ENCODE measurements at regions not wholly inside any gene's neighbourhood (a gene's known extent, or its start where the extent isn't known, plus 50 kb on each side); places are given as distances from the start of the nearest gene placed in this dataset.

DNA sequence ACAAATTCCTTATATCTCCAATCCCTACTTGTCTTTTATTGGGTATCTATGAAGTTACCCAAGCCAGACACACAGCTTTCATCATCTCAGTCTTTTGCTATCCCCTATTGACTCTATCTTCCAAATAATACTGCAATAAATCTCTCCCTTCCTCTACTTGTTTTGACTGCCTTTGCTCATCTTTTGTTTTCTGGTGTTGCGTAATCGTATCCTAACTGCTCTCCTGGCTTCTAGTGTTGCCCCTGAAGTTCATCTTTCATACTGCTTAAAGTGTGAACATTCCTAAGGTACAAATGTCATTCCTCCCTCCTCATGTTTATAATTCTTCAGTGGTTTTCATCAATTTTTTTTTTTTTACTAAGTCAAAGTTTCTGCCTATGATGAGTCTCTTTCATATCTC lies 491.3 kb upstream of the DCC start:
- no peak for DNase-seq (ENCODE audit: low spot score)

DNA sequence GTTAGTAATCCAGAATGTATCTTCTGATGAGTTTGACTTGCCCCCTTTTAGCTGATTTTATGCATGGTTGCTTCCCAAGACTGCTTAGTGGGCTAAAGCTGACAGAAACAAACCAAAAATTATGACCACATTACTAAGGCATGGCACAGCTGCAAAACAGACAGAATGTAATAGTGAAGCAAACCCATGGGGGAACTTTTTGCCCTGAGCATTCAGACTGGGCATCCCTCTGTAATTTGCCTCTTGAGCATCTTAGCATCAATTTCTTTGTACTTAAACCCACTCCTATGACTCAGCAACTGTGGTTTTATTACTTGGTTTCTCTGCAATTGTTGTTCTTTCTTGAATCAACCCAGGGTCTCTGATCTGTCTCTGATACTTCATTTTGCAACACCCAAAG lies 487.3 kb upstream of the DCC start:
- no peak for DNase-seq (ENCODE audit: low spot score)

DNA sequence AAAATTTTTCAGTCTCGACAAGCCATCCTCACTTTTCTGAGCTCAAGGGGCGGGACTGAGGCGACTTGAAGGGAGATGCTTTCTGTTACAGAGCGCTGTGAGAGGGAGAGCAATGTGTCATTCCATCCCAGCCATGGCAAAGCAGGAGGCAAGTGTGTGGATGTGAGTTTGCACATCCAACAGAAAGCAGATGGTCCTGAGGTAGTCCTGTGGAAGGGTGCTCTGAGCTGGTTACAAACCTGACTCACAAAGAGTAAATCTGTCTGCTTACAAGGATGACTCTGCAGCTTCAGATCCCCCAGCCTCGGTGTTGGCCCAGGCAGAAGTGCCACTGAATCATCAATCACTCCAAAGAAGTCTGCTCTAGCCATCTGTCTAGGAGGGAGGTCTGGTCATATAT lies 482.0 kb upstream of the DCC start:
- no peak for DNase-seq (ENCODE audit: low spot score)

DNA sequence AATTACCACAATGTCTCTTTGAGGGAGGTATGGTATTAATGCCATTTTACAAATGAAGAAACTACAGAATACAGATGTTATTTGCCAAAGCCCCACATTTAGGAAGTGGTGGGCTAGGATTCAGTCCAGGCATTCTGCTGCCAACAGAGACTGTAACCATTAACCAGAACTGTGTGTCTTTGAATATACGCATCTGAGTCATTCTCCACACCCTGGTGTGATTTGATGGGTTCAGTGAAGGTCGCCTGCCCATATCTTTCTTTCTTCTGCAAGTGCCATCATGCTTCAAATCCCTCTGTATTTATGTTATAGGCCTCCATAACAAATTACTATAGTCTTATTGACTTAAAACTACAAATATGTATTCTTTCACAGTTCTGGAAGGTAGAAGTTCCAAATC lies 479.0 kb upstream of the DCC start:
- DNase-seq (ENCODE audit: low spot score), result no peak

DNA sequence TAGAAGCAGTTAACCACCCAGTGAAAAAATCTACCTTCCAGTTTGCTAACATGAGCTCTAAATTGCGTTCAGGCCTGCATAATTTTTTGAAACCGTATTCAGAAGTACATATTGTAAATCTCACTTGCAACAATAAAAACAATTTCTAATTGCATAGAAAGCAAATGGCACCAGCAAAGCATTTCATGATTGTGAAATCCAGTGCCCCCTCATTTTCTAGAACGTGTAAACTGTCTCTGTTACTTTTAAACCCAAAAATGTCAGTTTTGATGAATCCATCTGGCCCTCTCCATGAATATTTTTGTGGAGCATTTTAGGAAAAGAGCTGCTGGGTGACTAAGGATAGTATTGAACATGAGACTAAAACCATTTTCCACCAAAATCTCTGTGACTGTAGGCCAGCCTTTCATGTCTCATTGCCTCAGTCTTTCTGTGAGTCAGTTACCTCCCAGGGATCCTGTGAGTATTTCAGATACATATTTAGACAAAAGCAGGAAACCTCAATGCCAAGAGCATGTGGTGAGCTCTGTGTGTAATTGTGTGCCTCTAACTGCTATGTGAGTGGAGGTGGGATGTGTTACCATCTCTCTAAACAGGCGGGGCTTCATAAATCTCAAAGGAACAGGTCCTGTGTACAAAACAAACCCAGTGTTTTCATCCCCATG lies 477.8 kb upstream of the DCC start:
- DNase-seq (ENCODE audit: low spot score), result no peak

DNA sequence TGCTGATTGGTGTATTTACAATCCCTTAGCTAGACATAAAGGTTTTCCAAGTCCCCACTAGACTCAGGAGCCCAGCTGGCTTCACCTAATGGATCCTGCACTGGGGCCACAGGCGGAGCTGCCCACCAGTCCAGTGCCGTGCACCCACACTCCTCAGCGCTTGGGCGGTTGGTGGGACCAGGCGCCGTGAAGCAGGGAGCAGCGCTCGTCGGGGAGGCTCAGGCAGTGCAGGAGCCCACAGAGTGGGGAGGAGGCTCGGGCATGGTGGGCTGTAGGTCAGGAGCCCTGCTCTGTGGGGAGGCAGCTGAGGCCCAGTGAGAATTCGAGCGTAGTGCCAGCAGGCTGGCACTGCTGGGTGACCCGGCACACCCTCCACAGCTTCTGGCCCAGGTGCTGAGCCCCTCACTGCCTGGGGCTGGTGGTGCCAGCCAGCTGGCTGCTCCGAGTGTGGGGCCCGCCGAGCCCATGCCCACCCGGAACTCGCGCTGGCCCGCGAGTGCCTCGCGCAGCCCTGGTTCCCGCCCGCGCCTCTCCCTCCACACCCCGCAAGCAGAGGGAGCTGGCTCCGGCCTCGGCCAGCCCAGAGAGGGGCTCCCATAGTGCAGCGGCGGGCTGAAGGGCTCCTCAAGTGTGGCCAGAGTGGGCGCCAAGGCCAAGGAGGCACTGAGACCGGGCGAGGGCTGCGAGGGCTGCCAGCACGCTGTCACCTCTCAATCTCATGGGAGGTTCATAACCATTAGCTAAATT lies 475.6 kb upstream of the DCC start:
- no peak for DNase-seq (ENCODE audit: low spot score)

DNA sequence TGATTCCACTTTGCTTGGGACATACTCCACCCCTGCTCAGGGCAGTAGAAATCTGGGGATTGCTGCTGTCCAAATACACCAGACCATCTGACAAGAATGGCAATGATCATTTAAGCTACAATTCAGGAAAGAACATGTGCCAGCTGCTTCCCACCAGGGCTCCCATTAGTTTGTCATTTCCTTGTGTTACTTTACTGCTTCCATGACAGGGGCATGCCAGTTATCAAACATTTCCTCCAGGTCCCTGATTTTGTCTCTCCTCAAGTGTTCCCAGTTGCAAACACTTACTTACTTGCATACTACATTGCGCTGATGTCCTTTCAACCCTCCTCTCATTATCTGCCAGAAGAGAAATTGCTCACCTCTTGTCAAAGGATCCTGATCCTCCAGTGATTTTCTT lies 474.5 kb upstream of the DCC start:
- DNase-seq (ENCODE audit: low spot score), result no peak

DNA sequence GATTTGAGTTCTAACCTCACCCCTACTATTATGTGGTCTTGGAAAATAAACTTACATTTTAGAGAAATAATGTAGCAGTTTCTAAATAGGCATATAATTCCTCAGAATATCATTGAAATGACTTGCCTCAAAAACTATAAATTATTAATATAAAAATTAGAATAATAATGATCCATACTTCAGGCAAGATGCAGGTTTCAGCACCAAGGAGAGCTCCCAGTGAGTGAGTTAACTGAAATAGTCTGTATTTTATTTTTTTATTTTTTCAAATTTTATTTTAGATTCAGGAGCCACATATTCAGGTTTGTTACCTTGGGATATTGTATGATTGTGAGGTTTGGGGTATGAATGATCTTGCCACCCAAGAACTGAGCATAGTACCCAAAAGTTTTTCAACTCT lies 472.2 kb upstream of the DCC start:
- peak; percentile 4 for DNase-seq (ENCODE audit: low spot score)

DNA sequence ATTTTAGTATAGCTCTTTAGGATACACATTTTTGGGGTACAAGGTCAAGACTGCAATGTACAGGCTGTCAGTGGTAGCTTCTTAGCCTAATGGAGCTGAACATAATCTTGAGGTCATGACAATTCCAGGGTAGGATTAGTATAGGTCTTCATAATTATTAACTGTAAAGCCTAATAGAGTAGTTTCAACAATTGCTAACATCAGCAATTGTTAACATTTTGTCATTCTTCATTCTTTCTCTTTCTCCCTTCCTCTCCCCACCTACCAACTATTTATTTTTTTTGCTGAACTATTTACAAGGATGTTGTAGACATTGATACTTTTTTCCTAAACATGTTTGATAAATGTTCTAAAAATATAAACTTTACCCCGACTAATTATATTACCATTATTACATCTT lies 461.3 kb upstream of the DCC start:
- no peak for DNase-seq (ENCODE audit: low spot score)

DNA sequence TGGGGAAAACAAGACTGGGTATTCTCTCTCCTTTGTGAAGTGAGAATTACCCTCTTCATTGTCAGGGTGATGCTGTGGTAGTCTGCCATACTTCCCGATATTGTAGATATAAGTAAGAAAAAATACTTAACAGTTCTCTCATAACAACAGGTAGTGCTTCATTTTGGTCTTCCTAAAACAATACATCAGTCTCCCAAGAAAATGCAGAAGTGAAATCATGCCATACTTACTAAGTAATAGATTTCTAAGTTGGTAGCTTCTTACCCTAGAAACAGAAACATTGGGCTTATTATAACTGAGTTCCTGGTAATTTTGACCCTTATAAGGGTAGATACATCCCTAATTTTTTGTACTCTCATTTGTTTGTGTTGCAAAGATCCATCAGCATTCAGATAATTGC lies 460.7 kb upstream of the DCC start:
- DNase-seq (ENCODE audit: low spot score), result no peak

DNA sequence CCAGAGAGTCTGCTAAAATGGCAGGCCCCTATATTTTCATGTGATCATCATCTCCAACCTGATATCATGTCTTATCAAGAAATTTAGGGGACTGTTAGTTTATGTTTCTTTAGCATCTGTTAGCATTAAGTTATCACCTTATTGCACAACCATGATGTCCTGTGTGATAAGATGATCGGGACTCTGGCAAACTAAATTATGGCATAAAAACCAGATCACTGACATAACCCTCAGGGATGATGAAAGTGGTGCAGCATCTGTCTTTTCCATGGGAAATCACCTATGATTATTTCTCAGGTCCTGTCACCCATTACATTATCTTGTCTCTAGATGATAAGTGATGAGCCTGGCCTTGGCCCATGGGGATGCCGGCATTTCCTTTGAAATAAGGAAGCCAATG lies 458.6 kb upstream of the DCC start:
- DNase-seq (ENCODE audit: low spot score), result no peak

DNA sequence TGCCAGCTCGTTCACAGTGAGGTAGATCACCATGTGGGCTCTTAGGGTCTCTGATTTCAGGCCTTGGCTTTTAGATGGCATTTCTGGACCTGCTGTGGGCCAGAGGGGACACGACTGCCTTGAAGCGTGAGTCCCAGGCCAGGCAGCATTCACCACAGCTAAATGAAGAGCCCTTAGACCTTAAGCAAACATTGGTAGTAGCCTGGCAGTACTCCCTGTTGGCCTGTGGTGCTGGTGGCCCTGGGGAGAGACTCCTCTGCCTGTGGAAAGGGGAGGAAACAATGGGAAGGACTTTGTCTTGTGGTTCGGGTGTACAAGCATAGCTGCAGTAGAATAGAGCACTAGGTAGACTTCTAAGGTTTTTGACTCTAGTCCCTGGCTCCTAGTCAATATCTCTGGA lies 456.0 kb upstream of the DCC start:
- no peak for DNase-seq (ENCODE audit: low spot score)

DNA sequence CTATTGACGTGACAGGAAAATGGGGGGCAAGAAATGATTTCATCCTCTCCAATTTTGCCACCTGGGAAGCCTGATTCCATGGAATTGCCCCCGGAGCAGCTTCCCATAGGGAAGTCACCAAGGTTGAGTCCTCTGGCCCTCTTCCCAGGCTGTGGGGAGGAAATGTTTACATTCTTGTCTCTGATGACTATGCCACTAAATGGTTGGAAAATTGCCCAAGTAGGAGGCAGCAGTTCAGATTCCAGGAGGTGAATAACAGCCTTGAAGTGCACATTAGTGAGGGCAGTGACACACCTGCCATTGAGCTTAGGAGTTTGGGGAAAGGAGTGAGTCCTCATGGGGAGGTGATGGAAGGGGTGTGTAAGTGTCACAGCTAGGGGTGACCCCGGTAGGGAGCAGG lies 449.2 kb upstream of the DCC start:
- DNase-seq (ENCODE audit: low spot score), result no peak

DNA sequence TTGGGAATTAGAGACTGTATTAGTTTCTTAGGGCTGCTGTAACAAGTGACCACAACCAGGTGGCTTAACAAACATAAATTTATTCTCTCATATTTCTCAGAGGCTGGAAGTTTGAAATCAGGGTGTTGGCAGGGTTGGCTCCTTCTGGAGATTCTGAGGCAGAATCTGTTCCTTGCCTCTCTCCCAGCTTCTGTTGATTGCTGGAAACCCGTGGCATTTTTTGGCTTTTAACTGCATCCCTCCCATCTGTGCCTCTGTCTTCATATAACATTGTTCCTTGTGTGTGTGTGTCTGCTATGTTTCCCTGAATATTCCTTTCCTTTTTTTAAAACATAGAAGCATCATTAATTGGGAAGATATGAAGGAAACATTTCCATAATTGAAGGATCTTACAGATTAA lies 448.1 kb upstream of the DCC start:
- DNase-seq (ENCODE audit: low spot score), result no peak

DNA sequence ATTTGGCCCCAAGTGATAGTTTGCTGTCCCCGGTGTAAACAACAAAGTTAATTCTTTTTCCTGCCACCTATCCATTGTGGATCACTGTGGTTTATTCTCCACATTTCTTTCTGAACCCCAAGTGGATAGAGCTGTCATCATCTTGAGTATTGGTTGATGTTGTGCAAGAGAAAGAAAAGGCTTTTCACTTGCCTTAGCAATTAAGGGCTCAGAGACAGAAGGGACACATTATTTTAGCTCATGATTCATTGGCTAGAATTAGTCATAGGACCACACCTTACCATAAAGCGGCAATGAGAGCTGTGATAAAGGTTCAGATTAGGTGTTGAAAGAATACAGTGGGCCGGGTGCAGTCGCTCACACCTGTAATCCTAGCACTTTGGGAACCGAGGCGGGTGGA lies 442.1 kb upstream of the DCC start:
- DNase-seq (ENCODE audit: low spot score), result no peak

DNA sequence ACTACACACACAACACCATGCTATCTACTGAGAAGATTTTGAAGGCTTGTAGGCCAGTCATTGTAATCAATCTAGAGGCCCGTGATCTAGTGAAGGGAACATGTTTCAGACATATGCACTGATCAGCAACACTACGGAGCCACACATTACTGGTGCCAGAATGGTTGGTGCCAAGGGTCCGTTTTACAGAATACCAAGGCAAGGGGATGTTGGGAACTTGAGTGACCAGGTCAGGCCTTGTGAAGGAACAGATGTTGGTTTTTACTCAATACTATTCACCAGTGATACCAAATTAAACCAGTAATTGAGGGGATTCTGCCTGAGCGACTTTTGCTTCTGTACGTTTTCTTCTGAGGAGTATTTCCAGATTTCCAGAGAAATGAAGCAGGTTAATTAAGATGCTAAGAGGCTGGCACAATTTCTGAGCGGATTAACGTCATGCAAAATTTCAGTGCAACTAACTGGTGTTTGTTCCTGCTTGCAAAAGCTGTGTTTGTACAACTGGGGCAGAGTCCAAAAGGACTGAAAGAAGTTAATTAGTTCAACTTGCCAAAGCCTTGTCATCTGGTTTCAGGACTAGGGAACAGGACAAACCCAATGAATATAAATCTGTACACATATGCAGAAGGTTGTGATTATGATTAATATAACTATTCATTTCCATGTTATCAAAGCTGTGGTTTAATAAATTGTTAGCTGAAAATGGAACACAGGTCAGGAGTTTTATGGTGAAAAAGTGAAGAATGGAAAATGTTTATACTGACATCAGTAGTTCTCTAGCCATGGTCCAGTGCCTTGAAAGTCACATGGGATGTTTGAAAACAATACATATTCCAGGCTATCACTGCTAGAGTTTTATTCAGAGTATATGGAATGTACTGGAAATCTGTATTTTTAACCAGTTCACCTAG lies 432.1 kb upstream of the DCC start:
- no peak for DNase-seq (ENCODE audit: low spot score)

DNA sequence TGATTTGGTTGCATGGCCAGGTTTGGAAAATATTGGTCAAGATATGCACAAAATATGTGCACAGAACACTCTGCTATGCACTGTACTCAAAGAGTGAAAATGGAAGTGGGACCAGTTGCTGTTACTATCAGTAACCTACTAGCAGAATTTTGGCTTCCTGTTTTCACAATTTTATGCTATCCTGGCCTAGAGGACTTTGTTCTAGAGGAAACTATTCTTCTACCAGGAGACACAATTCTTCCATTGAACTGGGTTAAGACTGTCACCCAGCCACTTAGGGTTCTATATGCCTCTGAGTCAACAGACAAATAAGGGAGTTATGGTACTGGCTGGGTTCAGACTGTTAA lies 431.4 kb upstream of the DCC start:
- DNase-seq (ENCODE audit: low spot score), result no peak

DNA sequence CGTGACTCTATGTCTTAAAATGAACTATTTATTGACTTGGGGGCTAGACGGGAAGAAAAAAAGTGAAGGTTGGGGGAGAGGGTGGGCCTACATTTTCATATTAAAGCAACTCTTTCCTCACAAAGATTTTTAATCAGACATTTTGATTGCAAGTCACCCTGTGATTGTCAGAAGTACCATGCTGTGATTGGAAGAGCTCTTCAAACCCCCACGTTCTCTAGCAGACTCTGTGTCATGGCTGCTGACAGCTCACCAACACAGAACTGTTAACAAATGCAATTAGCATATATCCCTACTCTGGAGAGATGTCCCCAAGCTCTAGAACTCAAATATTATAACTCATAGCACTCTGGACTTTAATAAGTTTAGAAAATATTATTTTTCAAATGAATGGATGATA lies 428.4 kb upstream of the DCC start:
- no peak for DNase-seq (ENCODE audit: low spot score)

DNA sequence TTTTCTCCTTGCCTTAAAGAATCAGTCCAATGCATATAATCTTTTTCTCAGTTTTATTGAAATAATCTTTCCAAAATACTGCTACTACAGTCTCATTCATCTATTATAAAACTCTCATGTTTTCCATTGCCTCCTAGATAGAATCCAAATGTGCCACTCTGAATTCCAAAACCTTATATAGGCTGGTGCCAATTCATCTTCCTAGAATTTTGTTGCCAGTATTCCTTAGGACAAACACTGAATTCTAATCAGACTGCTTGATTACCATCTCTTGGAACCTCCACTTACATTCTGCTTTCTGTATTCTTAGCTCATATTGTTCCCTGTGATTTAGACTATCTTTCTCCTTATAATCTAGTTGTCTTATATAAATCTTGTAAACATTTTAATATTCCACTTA lies 427.6 kb upstream of the DCC start:
- no peak for DNase-seq (ENCODE audit: low spot score)

DNA sequence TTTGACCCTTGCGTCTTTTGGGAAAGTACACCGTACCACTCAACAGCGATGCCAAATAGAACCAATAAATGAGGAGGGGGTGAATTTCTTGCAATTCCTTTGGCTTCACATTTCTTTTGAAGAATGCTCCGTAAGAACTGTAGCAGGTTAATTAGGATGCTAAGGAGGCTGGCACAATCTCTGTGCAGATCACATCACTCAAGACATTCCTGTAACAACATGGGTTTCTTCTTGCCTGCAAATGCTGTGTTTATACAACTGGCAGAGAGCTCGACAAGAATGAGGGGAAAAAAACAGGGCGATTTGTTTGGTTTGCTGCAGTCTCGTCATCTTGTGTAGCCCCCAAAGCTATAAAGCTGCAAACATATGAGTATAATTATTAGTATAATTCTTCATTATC lies 424.8 kb upstream of the DCC start:
- DNase-seq (ENCODE audit: low spot score), result no peak

DNA sequence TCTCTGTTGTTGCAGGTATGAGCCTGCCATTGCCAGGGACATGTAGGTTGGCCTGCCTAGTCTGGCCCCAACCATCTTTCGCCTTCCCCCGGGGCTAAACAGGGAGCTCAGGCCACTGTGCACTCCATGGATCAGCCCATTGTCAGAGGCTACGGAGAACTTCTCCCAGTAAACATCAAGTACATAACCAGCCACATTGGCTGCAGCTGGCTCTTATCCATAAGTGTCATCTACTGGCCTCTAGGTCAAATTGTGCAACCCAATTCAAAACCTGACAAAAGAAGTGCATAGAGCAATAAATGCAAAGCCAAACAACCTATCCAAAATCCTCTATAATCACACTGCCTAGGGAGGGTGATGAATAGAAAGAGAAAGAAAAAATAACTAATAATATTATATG lies 418.1 kb upstream of the DCC start:
- no peak for DNase-seq (ENCODE audit: low spot score)

DNA sequence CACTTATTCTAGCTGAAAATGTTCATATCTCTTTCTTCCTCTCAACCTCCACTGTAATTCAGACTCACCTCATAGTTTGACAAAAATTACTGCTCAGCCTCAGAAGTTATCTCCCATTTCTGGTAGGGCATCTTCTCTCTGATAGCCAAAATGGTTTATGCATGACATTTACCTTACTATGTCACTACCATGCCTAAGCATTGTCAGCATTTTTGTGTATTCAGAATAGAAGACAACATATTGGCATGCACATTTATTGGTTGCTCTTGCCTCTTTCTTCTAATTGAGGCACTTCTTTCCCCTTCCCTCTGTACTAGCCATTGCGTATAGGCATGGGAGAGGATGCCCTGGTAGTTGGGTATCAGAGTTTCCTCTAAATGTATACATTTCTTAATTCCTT lies 406.1 kb upstream of the DCC start:
- no peak for DNase-seq (ENCODE audit: low spot score)

DNA sequence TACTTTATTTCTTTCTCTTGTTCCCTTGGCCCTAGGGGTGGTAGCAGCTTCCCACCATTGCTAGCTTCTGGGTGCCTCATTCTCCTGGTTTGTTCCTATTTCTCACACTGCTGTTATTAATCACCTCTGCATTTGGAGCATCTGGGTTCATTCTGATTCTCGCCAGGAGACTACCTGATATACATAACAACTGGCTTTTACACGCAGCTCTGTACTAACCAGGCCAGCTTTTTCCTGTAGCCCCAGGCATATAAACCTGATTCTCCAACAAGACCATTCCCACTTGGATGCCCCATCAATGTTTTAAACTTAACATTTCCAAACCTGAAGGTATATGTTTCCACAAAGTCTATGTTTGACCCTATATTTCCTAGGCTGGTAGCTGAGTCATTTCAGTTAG lies 403.9 kb upstream of the DCC start:
- DNase-seq (ENCODE audit: low spot score), result no peak

Data from AG08395 (cell line).